CD4-positive, alpha-beta T cell (primary cell): ENCODE measurements at regions not wholly inside any gene's neighbourhood (a gene's known extent, or its start where the extent isn't known, plus 50 kb on each side); places are given as distances from the start of the nearest gene placed in this dataset.

ENCODE experiments used
- ATAC-seq: fragments of 200-7000 bp; cut with Tn5 transposase; one replicate; pipeline ENCODE4 v1.10.0; 2022; ENCODE audit warnings: mild to moderate bottlenecking; ENCODE audit not compliant: poor library complexity
- CTCF ChIA-PET: fragments of 350-600 bp; sonication (Branson Sonifier 250); formaldehyde crosslinking; loops from one replicate; lab custom pipeline; 2021; ENCODE audit warnings: antibody characterized with exemption, inconsistent platforms; lab: Charles Lee
- POLR2A ChIA-PET: fragments of 350-600 bp; sonication (Branson Sonifier 250); formaldehyde crosslinking; loops from one replicate; lab custom pipeline; 2021; ENCODE audit warnings: antibody characterized with exemption, inconsistent platforms; lab: Charles Lee
- DNase-seq, 14 experiments: peaks; one replicate each; pipeline ENCODE4 v3.0.0-alpha.2; 2013 to 2020; ENCODE audit warnings: mixed read lengths in 2 of 14
- H3K27ac ChIP-seq, 2 donors: one replicate each; pipeline versions ENCODE4 v1.5.1 to v1.7.0; 2013; ENCODE audit warnings: low read length in 2 of 2, low read depth in 1 of 2, mild to moderate bottlenecking in 1 of 2
- H3K27me3 ChIP-seq, 2 experiments: 1 replicate in 1 of 2; 2 replicates in 1 of 2; pipeline versions ENCODE4 v1.6.1 to v1.7.0; 2013; ENCODE audit warnings: low read length in 2 of 2, control low read depth in 1 of 2, mild to moderate bottlenecking in 1 of 2, moderate library complexity in 1 of 2; ENCODE audit not compliant: insufficient read depth in 2 of 2, control insufficient read depth in 1 of 2
- H3K36me3 ChIP-seq: one replicate; pipeline ENCODE4 v1.6.1; 2013; ENCODE audit warnings: low read length, control low read depth; ENCODE audit not compliant: insufficient read depth
- H3K4me1 ChIP-seq: one replicate; pipeline ENCODE4 v1.6.1; 2013; ENCODE audit warnings: low read length, control low read depth; ENCODE audit not compliant: insufficient read depth
- H3K4me3 ChIP-seq: one replicate; pipeline ENCODE4 v1.5.1; 2013; ENCODE audit warnings: mild to moderate bottlenecking, low read length, moderate library complexity
- H3K9me3 ChIP-seq, 2 experiments: 1 replicate in 1 of 2; 2 replicates in 1 of 2; pipeline versions ENCODE4 v1.6.1 to v1.7.0; 2013; ENCODE audit warnings: low read length in 2 of 2, mild to moderate bottlenecking in 2 of 2, control low read depth in 1 of 2, moderate library complexity in 1 of 2; ENCODE audit not compliant: control insufficient read depth in 1 of 2, insufficient read depth in 1 of 2
- H3K27ac Mint-ChIP-seq: one replicate; pipeline ENCODE4 v1.8.0; 2020; ENCODE audit warnings: mixed read lengths
- H3K27me3 Mint-ChIP-seq: one replicate; pipeline ENCODE4 v1.8.0; 2021; ENCODE audit warnings: mixed read lengths
- H3K36me3 Mint-ChIP-seq: one replicate; pipeline ENCODE4 v1.8.0; 2021; ENCODE audit warnings: low read depth, mixed read lengths
- H3K4me1 Mint-ChIP-seq: one replicate; pipeline ENCODE4 v1.8.0; 2021; ENCODE audit warnings: low read depth, mixed read lengths
- H3K4me3 Mint-ChIP-seq: one replicate; pipeline ENCODE4 v1.8.0; 2020; ENCODE audit warnings: mild to moderate bottlenecking, mixed read lengths
- H3K9me3 Mint-ChIP-seq: one replicate; pipeline ENCODE4 v1.8.0; 2020; ENCODE audit warnings: mixed read lengths
- intact Hi-C, 2 experiments: fragments of 100-400 bp; cut with DNase I in 1 of 2; cut with micrococcal nuclease in 1 of 2; formaldehyde crosslinking; loops; one replicate each; pipeline versions ENCODE4 v1.15.1 to v1.9.0; 2023 to 2025; cut with DNase I, micrococcal nuclease
- TF ChIP-seq, protein P1 (sequence below): fragments of 200-600 bp; IDR thresholded peaks from one replicate; pipeline ENCODE4 v1.8.0; 2022; ENCODE audit warnings: antibody characterized with exemption, mild to moderate bottlenecking

DNA sequence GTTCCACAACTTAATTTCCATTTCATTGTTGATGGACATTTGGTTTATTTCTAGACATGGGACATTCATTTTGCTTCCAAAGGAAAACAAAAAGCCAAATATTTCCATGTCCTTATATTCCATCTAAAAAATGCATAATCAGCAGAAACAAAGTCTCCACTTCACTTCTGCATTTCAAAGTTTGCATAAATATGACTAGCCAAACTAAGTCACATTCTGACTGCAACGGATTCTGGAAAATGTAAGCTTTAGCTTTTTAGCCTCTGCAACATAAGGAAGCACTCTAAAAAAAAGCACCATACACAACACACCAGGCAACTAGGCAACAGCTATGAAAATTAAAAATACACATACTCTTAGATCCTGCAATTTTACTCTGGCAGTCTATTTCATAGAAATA lies 135.3 kb downstream of the ETAA1 start:
- no peaks in the 10 kb centered on the region for H3K27me3 ChIP-seq
- TF ChIP-seq, protein P1, sequence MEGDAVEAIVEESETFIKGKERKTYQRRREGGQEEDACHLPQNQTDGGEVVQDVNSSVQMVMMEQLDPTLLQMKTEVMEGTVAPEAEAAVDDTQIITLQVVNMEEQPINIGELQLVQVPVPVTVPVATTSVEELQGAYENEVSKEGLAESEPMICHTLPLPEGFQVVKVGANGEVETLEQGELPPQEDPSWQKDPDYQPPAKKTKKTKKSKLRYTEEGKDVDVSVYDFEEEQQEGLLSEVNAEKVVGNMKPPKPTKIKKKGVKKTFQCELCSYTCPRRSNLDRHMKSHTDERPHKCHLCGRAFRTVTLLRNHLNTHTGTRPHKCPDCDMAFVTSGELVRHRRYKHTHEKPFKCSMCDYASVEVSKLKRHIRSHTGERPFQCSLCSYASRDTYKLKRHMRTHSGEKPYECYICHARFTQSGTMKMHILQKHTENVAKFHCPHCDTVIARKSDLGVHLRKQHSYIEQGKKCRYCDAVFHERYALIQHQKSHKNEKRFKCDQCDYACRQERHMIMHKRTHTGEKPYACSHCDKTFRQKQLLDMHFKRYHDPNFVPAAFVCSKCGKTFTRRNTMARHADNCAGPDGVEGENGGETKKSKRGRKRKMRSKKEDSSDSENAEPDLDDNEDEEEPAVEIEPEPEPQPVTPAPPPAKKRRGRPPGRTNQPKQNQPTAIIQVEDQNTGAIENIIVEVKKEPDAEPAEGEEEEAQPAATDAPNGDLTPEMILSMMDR, result no peak
- Mint-ChIP-seq H3K4me3 (no peak overlapping the region), H3K27ac (no peak overlapping the region), H3K9me3 (peaks cover 3% of the 10 kb centered on the region), H3K36me3 (no peaks in the 10 kb centered on the region), H3K27me3 (no peaks in the 10 kb centered on the region), H3K4me1 (no peaks in the 10 kb centered on the region)
- CTCF ChIA-PET, result no interaction called here
- intact Hi-C loops, result no loop called here
- H3K27ac ChIP-seq, result no peak overlapping the region
- no peaks in the 10 kb centered on the region for H3K4me1 ChIP-seq
- H3K4me3 ChIP-seq, result no peak overlapping the region
- DNase-seq, result no peak
- POLR2A ChIA-PET, result no interaction called here
- H3K36me3 ChIP-seq, result no peaks in the 10 kb centered on the region
- no peak for ATAC-seq
- H3K9me3 ChIP-seq, result peaks cover 0 to 4% of the 10 kb centered on the region in 2 experiments

DNA sequence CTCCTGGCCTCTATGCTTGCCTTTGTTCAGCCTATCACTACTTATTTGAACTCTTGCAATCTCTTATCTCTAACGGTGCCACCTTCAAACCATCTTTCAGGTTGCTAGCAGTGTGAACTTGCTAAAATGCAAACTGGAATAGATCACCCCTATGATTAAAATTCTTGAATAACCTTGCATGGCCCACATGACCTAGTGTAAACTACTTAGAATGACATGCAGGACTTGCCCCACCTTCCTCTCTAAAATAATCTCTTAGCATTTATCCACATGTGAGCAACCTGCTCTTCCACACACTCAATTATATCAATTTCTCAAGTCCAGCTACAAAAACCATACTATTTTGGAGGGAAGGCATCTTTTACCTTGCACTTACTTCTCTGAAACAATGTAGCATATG lies 137.6 kb downstream of the ETAA1 start:
- Mint-ChIP-seq H3K27ac (no peak overlapping the region), H3K9me3 (peaks cover 18% of the 10 kb centered on the region), H3K27me3 (no peaks in the 10 kb centered on the region), H3K36me3 (no peaks in the 10 kb centered on the region), H3K4me3 (no peak overlapping the region), H3K4me1 (no peaks in the 10 kb centered on the region)
- no peaks in the 10 kb centered on the region for H3K36me3 ChIP-seq
- CTCF ChIA-PET, result no interaction called here
- H3K4me1 ChIP-seq, result no peaks in the 10 kb centered on the region
- no peaks in the 10 kb centered on the region for H3K27me3 ChIP-seq
- H3K9me3 ChIP-seq, result no peaks in the 10 kb centered on the region
- POLR2A ChIA-PET, result no interaction called here
- DNase-seq, result no peak
- no peak overlapping the region for H3K4me3 ChIP-seq
- no peak for ATAC-seq
- intact Hi-C loops, result no loop called here
- H3K27ac ChIP-seq, result no peak overlapping the region
- TF ChIP-seq, protein P1, result no peak

DNA sequence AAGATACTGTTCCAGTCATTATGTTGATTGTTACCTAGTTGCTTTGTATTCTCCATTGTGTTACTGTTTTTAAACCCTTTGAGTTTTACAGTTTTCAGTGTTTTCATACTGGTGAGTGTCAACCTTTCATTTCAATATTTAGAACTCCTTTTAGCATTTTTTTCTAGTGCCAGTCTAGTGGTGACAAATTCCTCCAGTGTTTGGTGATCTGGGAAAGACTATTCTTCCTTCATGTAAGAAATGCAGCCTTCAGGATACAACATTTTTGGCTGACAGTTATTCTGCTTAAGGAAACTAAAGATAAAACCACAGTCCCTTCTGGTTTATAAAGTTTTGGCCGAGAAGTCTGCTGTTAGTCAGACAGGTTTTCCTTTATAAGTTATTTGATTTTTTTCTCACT lies 143.8 kb downstream of the ETAA1 start:
- DNase-seq (no peak), ATAC-seq (no peak)
- no peaks in the 10 kb centered on the region for H3K27me3 ChIP-seq
- Mint-ChIP-seq H3K36me3 (no peaks in the 10 kb centered on the region), H3K9me3 (peaks cover 25% of the 10 kb centered on the region), H3K4me3 (no peak overlapping the region), H3K27me3 (no peaks in the 10 kb centered on the region), H3K4me1 (no peaks in the 10 kb centered on the region), H3K27ac (no peak overlapping the region)
- TF ChIP-seq, protein P1, result no peak
- ChIA-PET CTCF (no interaction called here), POLR2A (no interaction called here)
- no peak overlapping the region for H3K27ac ChIP-seq
- H3K9me3 ChIP-seq, result peaks cover 5 to 10% of the 10 kb centered on the region in 2 experiments
- no peaks in the 10 kb centered on the region for H3K36me3 ChIP-seq
- H3K4me1 ChIP-seq, result no peaks in the 10 kb centered on the region
- no peak overlapping the region for H3K4me3 ChIP-seq
- intact Hi-C loops, result no loop called here
